ENCODE measurements at regions not wholly inside any gene's neighbourhood (a gene's known extent, or its start where the extent isn't known, plus 50 kb on each side); places are given as distances from the start of the nearest gene placed in this dataset.
"Not testable (repeated sequence)": the region's sequence is repeated elsewhere in the genome, so short reads cannot be mapped to it uniquely, and the experiment has no call there.

DNA sequence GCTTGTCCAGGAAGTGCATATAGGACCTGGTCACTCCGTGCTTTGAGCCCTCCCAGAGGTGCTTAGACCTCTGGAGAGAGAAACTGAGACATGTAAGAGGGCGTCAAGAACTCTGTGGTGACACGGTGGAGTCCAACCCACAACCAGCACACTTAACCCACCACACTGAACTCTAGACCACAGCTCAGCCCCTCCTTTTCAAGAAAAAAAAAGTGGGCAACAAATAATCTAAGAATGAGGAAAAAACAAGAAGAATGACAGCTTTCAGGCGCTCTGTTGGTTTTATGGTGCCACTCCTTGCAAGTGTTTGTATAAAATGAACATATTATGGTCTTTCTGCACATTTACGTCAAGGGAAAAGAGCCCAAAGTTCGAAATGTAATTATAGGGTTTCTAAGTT is 50.2 kb upstream of the SNAPC3 start:
- DNase-seq (ENCODE audit: low read depth), result no peak

- no peak for DNase-seq (ENCODE audit: low read depth)
Observed at GRCh38 chr9:15371448-15371845, 51.2 kb upstream of the SNAPC3 start.

GRCh38 chr9:15370466-15371447 is 51.9 kb upstream of the SNAPC3 start:
- DNase-seq (ENCODE audit: low read depth), result peak; percentile 7

GRCh38 chr9:15369871-15370270 is 52.8 kb upstream of the SNAPC3 start:
- no peak for DNase-seq (ENCODE audit: low read depth)

DNA sequence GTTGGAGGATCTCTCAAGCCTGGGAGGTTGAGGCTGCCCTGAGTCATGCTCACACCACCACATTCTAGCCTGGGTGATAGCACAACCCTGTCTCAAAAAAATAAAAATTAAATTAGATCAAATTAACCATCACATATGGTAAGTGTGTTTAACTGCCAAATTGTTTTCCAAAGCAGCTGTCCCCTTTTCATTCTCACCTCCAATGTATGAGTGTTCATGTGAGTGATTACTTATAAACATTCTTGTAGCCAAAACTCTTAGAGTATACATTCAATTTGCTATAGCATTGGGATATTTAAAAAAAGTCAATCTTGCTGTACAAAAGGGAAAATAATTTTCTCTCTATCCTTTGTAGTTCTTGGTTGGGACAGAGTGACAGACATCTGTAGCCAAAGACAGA is 53.4 kb upstream of the SNAPC3 start:
- DNase-seq (ENCODE audit: low read depth), result no peak

GRCh38 chr9:15364975-15365553 is 57.6 kb upstream of the SNAPC3 start:
- not testable (repeated sequence) for DNase-seq (ENCODE audit: low read depth)

DNA sequence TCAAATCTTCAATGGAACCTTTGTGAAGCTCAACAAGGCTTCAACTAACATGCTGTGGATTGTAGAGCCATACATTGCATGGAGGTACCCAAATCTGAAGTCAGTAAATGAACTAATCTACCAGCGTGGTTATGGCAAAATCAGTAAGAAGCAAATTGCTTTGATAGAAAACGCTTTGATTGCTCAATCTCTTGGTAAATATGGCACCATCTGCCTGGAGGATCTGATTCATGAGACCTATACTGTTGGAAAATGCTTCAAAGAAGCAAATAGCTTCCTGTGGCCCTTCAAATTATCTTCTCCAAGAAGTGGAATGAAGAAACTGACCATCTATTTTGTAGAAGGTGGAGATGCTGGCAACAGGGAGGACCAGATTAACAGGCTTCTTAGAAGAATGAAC is 54.7 kb upstream of the TTC39B start:
- DNase-seq (ENCODE audit: low read depth), result no peak

- DNase-seq (ENCODE audit: low read depth), result no peak
Observed at GRCh38 chr9:15357050-15357653, 50.1 kb upstream of the TTC39B start.
